ENCODE measurements at regions not wholly inside any gene's neighbourhood (a gene's known extent, or its start where the extent isn't known, plus 50 kb on each side); places are given as distances from the start of the nearest gene placed in this dataset.

GRCh38 chr18:11498821-11499220 lies 110.6 kb upstream of the SLC35G4 start:
- intact Hi-C loops (cut with DNase I; ENCODE audit: low total_unique reads) = no loop called here
- WGBS, 5 donors = 66 to 92% (median 74%) methylated on average over 1 of the region's 1 CpG

DNA sequence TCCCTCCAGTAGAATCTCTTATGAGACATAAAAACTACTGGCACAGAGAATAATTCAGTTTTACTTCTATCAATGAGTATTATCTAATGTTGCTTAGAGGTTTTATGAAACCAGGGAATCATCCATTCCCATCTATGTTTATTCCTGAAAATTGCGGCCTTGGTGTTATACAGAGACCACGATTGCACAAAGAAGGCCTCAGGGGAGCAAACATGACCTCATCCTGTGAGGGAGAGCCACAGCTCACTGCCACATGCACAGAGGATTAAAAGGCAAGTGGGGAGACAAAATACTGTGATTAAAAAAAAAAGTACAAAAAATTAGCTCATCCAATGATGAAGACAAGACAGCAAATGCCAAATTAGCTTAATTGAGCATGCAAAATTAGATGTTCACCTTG lies 111.8 kb upstream of the SLC35G4 start:
- no peak overlapping the region for H3K27ac ChIP-seq
- intact Hi-C loops (cut with DNase I; ENCODE audit: low total_unique reads) = no loop called here
- H3K27me3 ChIP-seq (replicated peaks in 1 of 7) = peaks cover 0 to 13% (median 0%) of the 10 kb centered on the region in 7 donors
- no peak for TF ChIP-seq POLR2AphosphoS5 (IDR thresholded peaks at IDR 0.05)
- TF ChIP-seq POLR2A (IDR thresholded peaks at IDR 0.05) = no peak
- TF ChIP-seq CTCF (IDR thresholded peaks at IDR 0.05 in 8 of 11, conservative IDR thresholded peaks at IDR 0.05 in 3 of 11) = no peak
- WGBS, 5 donors = 70 to 82% (median 74%) methylated on average over 2 of the region's 2 CpGs
- H3K4me1 ChIP-seq = no peaks in the 10 kb centered on the region
- no peak for DNase-seq
- no peaks in the 10 kb centered on the region for H3K9me3 ChIP-seq
- no peaks in the 10 kb centered on the region for H3K36me3 ChIP-seq
- no peak overlapping the region for H3K4me3 ChIP-seq

More at GRCh38 chr18:11498821-11499220, 110.6 kb upstream of the SLC35G4 start:
- no peak for DNase-seq
- Histone ChIP-seq H3K9me3 (no peaks in the 10 kb centered on the region), H3K27me3 (replicated peaks in 1 of 7) (peaks cover 0 to 13% (median 0%) of the 10 kb centered on the region in 7 donors), H3K4me1 (no peaks in the 10 kb centered on the region), H3K4me3 (no peak overlapping the region), H3K27ac (no peak overlapping the region), H3K36me3 (no peaks in the 10 kb centered on the region)
- TF ChIP-seq CTCF (IDR thresholded peaks at IDR 0.05 in 8 of 11, conservative IDR thresholded peaks at IDR 0.05 in 3 of 11) (no peak), POLR2AphosphoS5 (IDR thresholded peaks at IDR 0.05) (no peak), POLR2A (IDR thresholded peaks at IDR 0.05) (no peak)

DNA sequence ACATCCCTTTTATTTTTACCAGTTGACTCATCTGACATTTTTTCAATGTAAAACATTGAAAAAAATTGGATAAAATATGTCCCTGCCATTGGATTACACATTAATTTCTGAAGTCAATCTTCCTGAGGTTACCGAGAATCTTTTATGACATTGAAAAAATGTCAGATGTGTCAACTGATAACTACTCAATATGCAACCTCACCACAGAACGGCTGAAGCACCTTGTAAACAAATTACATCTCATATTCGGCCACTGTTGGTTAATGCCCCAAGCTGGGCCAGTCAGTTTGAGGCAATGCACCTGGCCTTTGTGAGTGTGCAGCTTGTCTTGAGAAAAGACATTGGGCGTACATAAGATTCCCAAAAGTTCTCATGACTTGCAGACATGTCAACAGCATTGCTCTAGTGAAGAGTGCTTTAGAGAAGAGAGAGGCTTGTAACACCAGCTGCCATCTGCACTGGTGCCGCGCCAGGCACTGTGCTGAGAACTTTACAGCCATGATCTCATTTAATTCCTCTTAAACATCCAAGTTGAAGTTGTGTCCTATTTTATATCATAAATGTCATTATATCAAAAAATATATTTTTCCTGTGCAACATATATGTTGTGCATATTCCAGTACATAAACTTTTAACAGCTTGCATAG lies 112.7 kb upstream of the SLC35G4 start:
- TF ChIP-seq POLR2A (IDR thresholded peaks at IDR 0.05) (no peak), CTCF (IDR thresholded peaks at IDR 0.05 in 8 of 11, conservative IDR thresholded peaks at IDR 0.05 in 3 of 11) (no peak), POLR2AphosphoS5 (IDR thresholded peaks at IDR 0.05) (no peak)
- Histone ChIP-seq H3K36me3 (no peaks in the 10 kb centered on the region), H3K27ac (no peak overlapping the region), H3K27me3 (replicated peaks in 1 of 7) (peaks cover 0 to 13% (median 0%) of the 10 kb centered on the region in 7 donors), H3K4me3 (no peak overlapping the region), H3K4me1 (no peaks in the 10 kb centered on the region), H3K9me3 (no peaks in the 10 kb centered on the region)
- 81 to 89% (median 83%) methylated on average over 6 of the region's 6 CpGs for WGBS, 5 donors
- intact Hi-C loops (cut with DNase I; ENCODE audit: low total_unique reads) = no loop called here
- no peak for DNase-seq

GRCh38 chr18:11495441-11495840 lies 114.0 kb upstream of the SLC35G4 start:
- no peak overlapping the region for H3K27ac ChIP-seq
- H3K9me3 ChIP-seq = no peaks in the 10 kb centered on the region
- H3K27me3 ChIP-seq (replicated peaks in 1 of 7) = peaks cover 0 to 13% (median 0%) of the 10 kb centered on the region in 7 donors
- no peak for TF ChIP-seq POLR2AphosphoS5 (IDR thresholded peaks at IDR 0.05)
- TF ChIP-seq CTCF (IDR thresholded peaks at IDR 0.05 in 8 of 11, conservative IDR thresholded peaks at IDR 0.05 in 3 of 11) = no peak
- no peak for TF ChIP-seq POLR2A (IDR thresholded peaks at IDR 0.05)
- no peak overlapping the region for H3K4me3 ChIP-seq
- WGBS, 5 donors = 86 to 93% (median 91%) methylated on average over 6 of the region's 6 CpGs
- intact Hi-C loops (cut with DNase I; ENCODE audit: low total_unique reads) = no loop called here
- H3K4me1 ChIP-seq = no peaks in the 10 kb centered on the region
- DNase-seq = no peak
- H3K36me3 ChIP-seq = no peaks in the 10 kb centered on the region
